ENCODE measurements at regions not wholly inside any gene's neighbourhood (a gene's known extent, or its start where the extent isn't known, plus 50 kb on each side); places are given as distances from the start of the nearest gene placed in this dataset.

- DNase-seq (ENCODE audit: low read depth, low spot score) = no peak
Observed at GRCh38 chr18:41630232-41630886, 324.7 kb upstream of the PIK3C3 start.

GRCh38 chr18:41624460-41624859, 330.6 kb upstream of the PIK3C3 start:
- DNase-seq (ENCODE audit: low read depth, low spot score) = no peak

- no peak for DNase-seq (ENCODE audit: low read depth, low spot score)
Observed at GRCh38 chr18:41621177-41621576, 333.9 kb upstream of the PIK3C3 start.

- DNase-seq (ENCODE audit: low read depth, low spot score) = no peak
Observed at GRCh38 chr18:41618147-41618546, 336.9 kb upstream of the PIK3C3 start.

- DNase-seq (ENCODE audit: low read depth, low spot score) = no peak
Observed at GRCh38 chr18:41617647-41618046, 337.4 kb upstream of the PIK3C3 start.

- no peak for DNase-seq (ENCODE audit: low read depth, low spot score)
Observed at GRCh38 chr18:41613003-41613609, 341.9 kb upstream of the PIK3C3 start.

- DNase-seq (ENCODE audit: low read depth, low spot score) = no peak
Observed at GRCh38 chr18:41604964-41605363, 350.1 kb upstream of the PIK3C3 start.

GRCh38 chr18:41602034-41602433, 353.0 kb upstream of the PIK3C3 start:
- DNase-seq (ENCODE audit: low read depth, low spot score) = no peak

GRCh38 chr18:41600693-41601391, 354.2 kb upstream of the PIK3C3 start:
- no peak for DNase-seq (ENCODE audit: low read depth, low spot score)

- DNase-seq (ENCODE audit: low read depth, low spot score) = no peak
Observed at GRCh38 chr18:41599466-41599865, 355.6 kb upstream of the PIK3C3 start.

GRCh38 chr18:41594582-41594981, 360.5 kb upstream of the PIK3C3 start:
- DNase-seq (ENCODE audit: low read depth, low spot score) = no peak

GRCh38 chr18:41593171-41593675, 361.8 kb upstream of the PIK3C3 start:
- no peak for DNase-seq (ENCODE audit: low read depth, low spot score)

GRCh38 chr18:41587976-41588375, 367.1 kb upstream of the PIK3C3 start:
- DNase-seq (ENCODE audit: low read depth, low spot score) = no peak

- DNase-seq (ENCODE audit: low read depth, low spot score) = no peak
Observed at GRCh38 chr18:41585512-41585911, 369.5 kb upstream of the PIK3C3 start.

GRCh38 chr18:41579185-41579584, 375.8 kb upstream of the PIK3C3 start:
- DNase-seq (ENCODE audit: low read depth, low spot score) = no peak

GRCh38 chr18:41577529-41577928, 377.5 kb upstream of the PIK3C3 start:
- no peak for DNase-seq (ENCODE audit: low read depth, low spot score)

- no peak for DNase-seq (ENCODE audit: low read depth, low spot score)
Observed at GRCh38 chr18:41576643-41577042, 378.4 kb upstream of the PIK3C3 start.

GRCh38 chr18:41569867-41570266, 385.2 kb upstream of the PIK3C3 start:
- DNase-seq (ENCODE audit: low read depth, low spot score) = no peak

- DNase-seq (ENCODE audit: low read depth, low spot score) = no peak
Observed at GRCh38 chr18:41561961-41562360, 393.1 kb upstream of the PIK3C3 start.

- DNase-seq (ENCODE audit: low read depth, low spot score) = no peak
Observed at GRCh38 chr18:41558715-41559114, 396.3 kb upstream of the PIK3C3 start.

- DNase-seq (ENCODE audit: low read depth, low spot score) = no peak
Observed at GRCh38 chr18:41553716-41554115, 401.3 kb upstream of the PIK3C3 start.

- DNase-seq (ENCODE audit: low read depth, low spot score) = no peak
Observed at GRCh38 chr18:41548521-41549260, 406.3 kb upstream of the PIK3C3 start.
